ENCODE measurements at regions not wholly inside any gene's neighbourhood (a gene's known extent, or its start where the extent isn't known, plus 50 kb on each side); places are given as distances from the start of the nearest gene placed in this dataset.

DNA sequence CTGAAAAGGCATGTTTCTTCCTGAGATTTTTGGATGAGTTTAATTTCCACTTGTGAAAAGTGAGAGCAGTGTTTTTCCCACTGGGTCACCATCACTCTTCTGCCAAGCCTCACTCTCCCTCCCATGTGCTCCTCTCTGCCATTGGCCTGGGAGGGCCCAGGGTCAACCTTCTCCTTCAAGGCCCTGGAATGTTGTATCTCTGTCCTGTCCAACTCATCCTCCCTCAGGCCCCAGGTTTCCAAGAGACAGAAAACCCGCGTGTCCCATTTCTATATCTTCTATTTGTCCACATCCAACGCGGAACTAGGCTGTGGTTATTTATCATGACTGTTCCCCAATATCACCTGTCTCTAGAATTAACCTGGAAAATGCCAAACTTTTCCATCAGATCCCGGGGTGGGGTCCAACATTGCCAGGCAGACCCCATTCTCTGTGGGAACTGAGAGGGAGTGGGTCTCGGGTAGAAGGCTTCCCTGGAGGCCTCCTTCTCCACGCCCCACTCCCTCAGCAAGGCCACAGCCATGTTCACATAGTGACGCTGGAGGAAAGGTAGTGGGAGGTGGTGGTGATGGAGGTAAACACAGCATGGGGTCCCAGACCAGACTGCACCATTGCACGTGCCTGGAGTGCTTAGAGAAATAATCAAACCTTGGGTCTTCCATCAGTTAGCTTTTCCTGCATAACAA lies 173.5 kb downstream of the SCP2D1 start:
- no peak overlapping the region for H3K4me3 Mint-ChIP-seq
- DNase-seq, result no peak
- no peaks in the 10 kb centered on the region for H3K36me3 ChIP-seq (ENCODE audit: insufficient read depth, low read length)
- no peaks in the 10 kb centered on the region for H3K4me1 Mint-ChIP-seq
- H3K27ac Mint-ChIP-seq, result no peak overlapping the region
- peaks cover 0 to 4% of the 10 kb centered on the region in 2 donors for H3K27me3 Mint-ChIP-seq
- no peaks in the 10 kb centered on the region for H3K9me3 ChIP-seq (ENCODE audit: control insufficient read depth in 1 of 2, low read length in 2 of 2)
- H3K9me3 Mint-ChIP-seq, result no peaks in the 10 kb centered on the region
- ChIA-PET CTCF (ENCODE audit: partially characterized antibody) (no interaction called here), POLR2A (ENCODE audit: partially characterized antibody) (no interaction called here)
- H3K36me3 Mint-ChIP-seq, result no peaks in the 10 kb centered on the region
- H3K4me3 ChIP-seq (ENCODE audit: low read length in 2 of 2), result no peak overlapping the region
- no peaks in the 10 kb centered on the region for H3K4me1 ChIP-seq (ENCODE audit: insufficient read depth, low read length)
- intact Hi-C loops (cut with micrococcal nuclease), result no loop called here
- H3K27ac ChIP-seq (ENCODE audit: low read depth, low read length), result no peak overlapping the region
- no peaks in the 10 kb centered on the region for H3K27me3 ChIP-seq (ENCODE audit: insufficient read depth, low read length)

DNA sequence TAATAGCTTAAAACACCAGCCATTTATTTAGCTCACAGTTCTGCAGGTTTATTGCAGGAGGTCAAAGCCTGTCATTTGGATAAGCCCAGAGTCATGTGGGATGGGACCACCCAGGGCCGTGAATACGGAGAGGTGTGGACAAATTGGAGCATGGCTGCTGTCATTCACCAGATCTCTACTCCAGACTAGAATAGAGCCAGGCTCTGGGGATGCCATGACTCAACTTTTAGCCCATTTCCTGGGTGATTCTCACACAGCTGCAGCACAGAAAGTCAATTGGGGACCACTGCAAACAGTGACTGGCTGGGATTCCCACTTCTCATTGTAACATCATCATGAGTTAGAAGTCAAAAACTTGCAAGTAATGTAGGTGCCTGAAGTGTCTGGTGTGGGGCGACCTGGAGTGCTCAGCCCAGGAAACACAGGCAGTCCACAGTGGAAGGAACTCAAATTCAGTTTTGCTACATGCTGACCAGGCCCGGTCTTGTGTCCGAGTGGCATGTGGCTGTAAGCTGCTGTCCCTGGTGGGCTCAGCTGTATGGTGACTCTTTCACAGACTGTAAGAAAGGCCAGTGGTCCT lies 174.3 kb downstream of the SCP2D1 start:
- H3K36me3 ChIP-seq (ENCODE audit: insufficient read depth, low read length), result no peaks in the 10 kb centered on the region
- peaks cover 0 to 4% (median 0%) of the 10 kb centered on the region in 8 donors for H3K9me3 Mint-ChIP-seq
- peaks cover 0 to 2% of the 10 kb centered on the region in 2 donors for H3K27me3 Mint-ChIP-seq
- H3K4me1 Mint-ChIP-seq, result no peaks in the 10 kb centered on the region
- peaks cover 0 to 2% of the 10 kb centered on the region in 2 donors for H3K36me3 Mint-ChIP-seq
- no peak overlapping the region for H3K4me3 ChIP-seq (ENCODE audit: low read length in 2 of 2)
- ChIA-PET CTCF (ENCODE audit: partially characterized antibody) (no interaction called here), POLR2A (ENCODE audit: partially characterized antibody) (no interaction called here)
- intact Hi-C loops (cut with micrococcal nuclease), result no loop called here
- H3K9me3 ChIP-seq (ENCODE audit: control insufficient read depth in 1 of 2, low read length in 2 of 2), result no peaks in the 10 kb centered on the region
- no peak for DNase-seq
- H3K4me3 Mint-ChIP-seq, result no peak overlapping the region
- H3K27me3 ChIP-seq (ENCODE audit: insufficient read depth, low read length), result no peaks in the 10 kb centered on the region
- H3K27ac Mint-ChIP-seq, result no peak overlapping the region
- H3K27ac ChIP-seq (ENCODE audit: low read depth, low read length), result no peak overlapping the region
- H3K4me1 ChIP-seq (ENCODE audit: insufficient read depth, low read length), result no peaks in the 10 kb centered on the region

DNA sequence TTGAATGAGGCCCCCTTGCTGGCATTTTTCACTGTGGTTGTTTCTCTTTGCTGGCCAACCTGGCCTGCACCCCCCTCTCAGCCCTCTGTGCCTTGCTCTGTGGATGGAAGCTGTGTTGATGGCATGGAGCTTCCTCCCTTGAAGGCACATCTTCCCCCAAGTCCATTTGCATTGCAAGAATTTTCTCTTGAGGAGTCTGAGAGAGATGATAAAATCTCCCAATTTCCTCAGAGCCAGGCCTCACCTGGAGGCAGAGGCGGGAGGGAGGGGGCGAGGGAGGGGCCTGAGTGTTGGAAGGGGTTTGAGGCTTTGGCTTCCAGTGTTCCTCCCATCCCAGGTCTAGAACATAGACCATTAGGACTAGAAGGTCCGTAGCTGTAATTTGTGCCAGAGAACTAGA lies 175.1 kb downstream of the SCP2D1 start:
- H3K27ac Mint-ChIP-seq, result no peak overlapping the region
- H3K36me3 ChIP-seq (ENCODE audit: insufficient read depth, low read length), result no peaks in the 10 kb centered on the region
- H3K27me3 ChIP-seq (ENCODE audit: insufficient read depth, low read length), result no peaks in the 10 kb centered on the region
- H3K27ac ChIP-seq (ENCODE audit: low read depth, low read length), result no peak overlapping the region
- ChIA-PET CTCF (ENCODE audit: partially characterized antibody) (no interaction called here), POLR2A (ENCODE audit: partially characterized antibody) (no interaction called here)
- H3K9me3 Mint-ChIP-seq, result peaks cover 0 to 10% (median 3%) of the 10 kb centered on the region in 8 donors
- DNase-seq, result no peak
- no peak overlapping the region for H3K4me3 ChIP-seq (ENCODE audit: low read length in 2 of 2)
- no peaks in the 10 kb centered on the region for H3K4me1 ChIP-seq (ENCODE audit: insufficient read depth, low read length)
- no peaks in the 10 kb centered on the region for H3K27me3 Mint-ChIP-seq
- intact Hi-C loops (cut with micrococcal nuclease), result no loop called here
- H3K4me1 Mint-ChIP-seq, result no peaks in the 10 kb centered on the region
- H3K4me3 Mint-ChIP-seq, result no peak overlapping the region
- H3K9me3 ChIP-seq (ENCODE audit: control insufficient read depth in 1 of 2, low read length in 2 of 2), result no peaks in the 10 kb centered on the region
- H3K36me3 Mint-ChIP-seq, result peaks cover 0 to 2% of the 10 kb centered on the region in 2 donors

DNA sequence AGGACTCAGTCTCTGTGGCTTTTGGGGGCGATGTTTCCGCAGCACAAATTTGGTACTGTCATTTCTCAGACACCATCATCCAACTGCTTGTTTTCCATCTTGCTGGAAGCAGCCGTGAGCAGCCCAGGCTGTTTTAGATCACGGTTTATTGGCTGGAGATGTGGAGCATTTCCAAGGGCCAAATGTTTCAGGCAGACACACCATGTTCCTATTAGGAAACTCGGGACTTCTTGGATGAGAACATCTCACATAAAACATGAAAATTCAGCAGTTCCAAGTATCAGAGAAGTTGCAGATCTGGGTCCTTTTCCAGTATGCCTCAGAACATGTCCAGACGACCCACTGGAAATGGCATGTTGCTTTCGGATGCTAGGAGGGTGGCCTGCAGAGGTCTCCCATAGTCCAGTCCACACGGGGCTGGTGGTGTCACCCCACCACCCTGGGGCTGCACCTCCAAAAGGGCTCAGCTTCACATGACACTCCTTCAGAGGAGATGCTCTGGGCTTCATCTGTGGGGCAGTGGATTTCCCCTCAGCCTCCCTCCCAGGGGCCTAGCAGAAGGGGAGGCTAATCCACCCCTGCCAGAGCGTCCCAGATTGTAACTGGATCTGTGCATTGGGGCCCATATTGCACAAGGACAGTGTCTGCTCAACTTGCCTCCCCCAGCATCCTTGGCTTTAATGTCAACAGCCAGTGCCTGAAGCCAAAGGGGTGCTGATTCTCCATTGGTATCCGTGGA lies 176.3 kb downstream of the SCP2D1 start:
- H3K27ac Mint-ChIP-seq, result no peak overlapping the region
- no peak overlapping the region for H3K27ac ChIP-seq (ENCODE audit: low read depth, low read length)
- no peaks in the 10 kb centered on the region for H3K9me3 ChIP-seq (ENCODE audit: control insufficient read depth in 1 of 2, low read length in 2 of 2)
- no peak overlapping the region for H3K4me3 Mint-ChIP-seq
- no peak for DNase-seq
- H3K4me3 ChIP-seq (ENCODE audit: low read length in 2 of 2), result no peak overlapping the region
- intact Hi-C loops (cut with micrococcal nuclease), result no loop called here
- H3K36me3 ChIP-seq (ENCODE audit: insufficient read depth, low read length), result no peaks in the 10 kb centered on the region
- no peaks in the 10 kb centered on the region for H3K4me1 ChIP-seq (ENCODE audit: insufficient read depth, low read length)
- peaks cover 0 to 16% (median 3%) of the 10 kb centered on the region in 8 donors for H3K9me3 Mint-ChIP-seq
- ChIA-PET POLR2A (ENCODE audit: partially characterized antibody) (no interaction called here), CTCF (ENCODE audit: partially characterized antibody) (no interaction called here)
- H3K4me1 Mint-ChIP-seq, result no peaks in the 10 kb centered on the region
- peaks cover 0 to 1% of the 10 kb centered on the region in 2 donors for H3K27me3 Mint-ChIP-seq
- no peaks in the 10 kb centered on the region for H3K27me3 ChIP-seq (ENCODE audit: insufficient read depth, low read length)
- peaks cover 0 to 2% of the 10 kb centered on the region in 2 donors for H3K36me3 Mint-ChIP-seq

DNA sequence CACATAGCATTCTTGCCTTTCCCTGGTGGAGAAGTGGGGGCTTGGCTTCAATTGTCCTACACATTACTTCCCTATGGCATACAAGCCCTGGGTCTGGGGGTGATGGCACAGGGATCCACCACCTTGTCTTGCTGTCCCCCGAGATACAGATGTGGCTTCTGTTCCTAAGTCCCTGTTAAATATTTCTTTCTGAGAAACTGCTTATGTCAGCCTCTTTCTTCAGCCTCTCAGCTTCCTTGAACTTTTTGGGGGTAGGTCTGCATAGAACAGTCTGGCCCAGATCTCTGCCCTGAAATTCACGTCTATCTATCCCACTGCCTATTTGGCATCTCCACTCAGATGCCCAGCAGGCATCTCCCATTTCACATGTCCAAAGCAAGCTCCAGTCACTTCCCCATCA lies 177.4 kb downstream of the SCP2D1 start:
- intact Hi-C loops (cut with micrococcal nuclease), result no loop called here
- H3K4me3 ChIP-seq (ENCODE audit: low read length in 2 of 2), result no peak overlapping the region
- no peak overlapping the region for H3K4me3 Mint-ChIP-seq
- peaks cover 0 to 2% of the 10 kb centered on the region in 2 donors for H3K36me3 Mint-ChIP-seq
- H3K9me3 ChIP-seq (ENCODE audit: control insufficient read depth in 1 of 2, low read length in 2 of 2), result no peaks in the 10 kb centered on the region
- H3K27me3 Mint-ChIP-seq, result peaks cover 0 to 1% of the 10 kb centered on the region in 2 donors
- H3K36me3 ChIP-seq (ENCODE audit: insufficient read depth, low read length), result no peaks in the 10 kb centered on the region
- no peak overlapping the region for H3K27ac ChIP-seq (ENCODE audit: low read depth, low read length)
- H3K4me1 ChIP-seq (ENCODE audit: insufficient read depth, low read length), result no peaks in the 10 kb centered on the region
- no peak overlapping the region for H3K27ac Mint-ChIP-seq
- H3K4me1 Mint-ChIP-seq, result no peaks in the 10 kb centered on the region
- no peaks in the 10 kb centered on the region for H3K27me3 ChIP-seq (ENCODE audit: insufficient read depth, low read length)
- peaks cover 0 to 21% (median 4%) of the 10 kb centered on the region in 8 donors for H3K9me3 Mint-ChIP-seq
- CTCF ChIA-PET (ENCODE audit: partially characterized antibody), result no interaction called here
- POLR2A ChIA-PET (ENCODE audit: partially characterized antibody), result no interaction called here
- no peak for DNase-seq

DNA sequence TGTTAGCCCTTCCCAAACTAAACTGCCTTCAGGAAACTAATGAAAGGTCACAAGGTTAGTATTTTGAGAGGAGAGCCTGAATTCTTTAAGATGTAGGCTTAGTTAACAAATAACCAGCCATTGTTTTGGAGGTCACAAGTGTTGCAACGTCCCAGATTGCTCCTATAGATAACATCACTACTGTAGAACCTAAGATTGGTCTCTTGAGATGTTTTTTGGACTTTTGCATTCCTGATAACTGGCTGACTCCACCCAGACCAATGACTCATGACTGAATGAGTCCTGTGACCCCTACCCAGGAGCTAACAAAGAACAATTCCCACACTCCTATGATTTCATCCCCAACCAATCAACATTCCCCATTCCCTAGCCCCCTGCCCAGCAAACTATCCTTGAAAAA lies 178.8 kb downstream of the SCP2D1 start:
- Mint-ChIP-seq H3K4me1 (no peaks in the 10 kb centered on the region), H3K27me3 (peaks cover 1% of the 10 kb centered on the region in 2 donors)
- CTCF ChIA-PET (ENCODE audit: partially characterized antibody), result no interaction called here

DNA sequence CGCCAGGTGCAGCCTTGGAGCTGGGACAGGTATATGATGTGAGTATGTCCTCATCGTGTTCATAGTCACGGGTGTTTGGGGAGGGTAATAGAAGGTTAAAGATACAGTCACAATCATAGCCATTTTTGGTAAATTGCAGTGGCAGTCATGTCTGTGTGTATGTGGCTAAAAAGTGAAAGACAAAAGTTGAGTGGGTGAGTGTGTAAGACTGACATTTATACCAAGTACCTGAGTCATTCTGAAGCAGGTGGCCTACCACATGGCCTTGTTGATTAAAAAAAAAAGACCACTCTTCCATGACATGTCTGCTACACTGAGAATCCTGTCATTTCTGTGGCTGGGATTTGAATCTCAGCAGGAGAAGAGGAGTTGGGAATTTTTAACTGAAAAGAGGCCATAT lies 181.9 kb downstream of the SCP2D1 start:
- Mint-ChIP-seq H3K27me3 (peaks cover 1% of the 10 kb centered on the region in 2 donors), H3K9me3 (peaks cover 0 to 21% (median 4%) of the 10 kb centered on the region in 8 donors), H3K27ac (no peak overlapping the region), H3K4me1 (no peaks in the 10 kb centered on the region), H3K4me3 (no peak overlapping the region), H3K36me3 (peaks cover 0 to 2% of the 10 kb centered on the region in 2 donors)
- DNase-seq, result no peak
- Histone ChIP-seq H3K4me3 (ENCODE audit: low read length in 2 of 2) (no peak overlapping the region), H3K27ac (ENCODE audit: low read depth, low read length) (no peak overlapping the region), H3K27me3 (ENCODE audit: insufficient read depth, low read length) (no peaks in the 10 kb centered on the region), H3K9me3 (ENCODE audit: control insufficient read depth in 1 of 2, low read length in 2 of 2) (no peaks in the 10 kb centered on the region), H3K36me3 (ENCODE audit: insufficient read depth, low read length) (no peaks in the 10 kb centered on the region), H3K4me1 (ENCODE audit: insufficient read depth, low read length) (no peaks in the 10 kb centered on the region)
- ChIA-PET CTCF (ENCODE audit: partially characterized antibody) (no interaction called here), POLR2A (ENCODE audit: partially characterized antibody) (no interaction called here)
- intact Hi-C loops (cut with micrococcal nuclease), result no loop called here

More for the DNA sequence above, 178.8 kb downstream of the SCP2D1 start:
- Histone ChIP-seq H3K27me3 (ENCODE audit: insufficient read depth, low read length) (no peaks in the 10 kb centered on the region), H3K4me3 (ENCODE audit: low read length in 2 of 2) (no peak overlapping the region), H3K36me3 (ENCODE audit: insufficient read depth, low read length) (no peaks in the 10 kb centered on the region), H3K9me3 (ENCODE audit: control insufficient read depth in 1 of 2, low read length in 2 of 2) (no peaks in the 10 kb centered on the region), H3K27ac (ENCODE audit: low read depth, low read length) (no peak overlapping the region), H3K4me1 (ENCODE audit: insufficient read depth, low read length) (no peaks in the 10 kb centered on the region)
- Mint-ChIP-seq H3K27ac (no peak overlapping the region), H3K4me3 (no peak overlapping the region), H3K9me3 (peaks cover 0 to 21% (median 4%) of the 10 kb centered on the region in 8 donors), H3K36me3 (peaks cover 0 to 2% of the 10 kb centered on the region in 2 donors)
- intact Hi-C loops (cut with micrococcal nuclease), result no loop called here
- DNase-seq, result no peak
- POLR2A ChIA-PET (ENCODE audit: partially characterized antibody), result no interaction called here
